ENCODE measurements at regions not wholly inside any gene's neighbourhood (a gene's known extent, or its start where the extent isn't known, plus 50 kb on each side); places are given as distances from the start of the nearest gene placed in this dataset.

GRCh38 chr5:164573397-164573796 is 1068.0 kb downstream of the MAT2B start:
- no peak for TF ChIP-seq CTCF (IDR thresholded peaks at IDR 0.05)

- TF ChIP-seq CTCF (IDR thresholded peaks at IDR 0.05) = no peak
These were observed 1071.8 kb downstream of the MAT2B start for GRCh38 chr5:164577201-164577600.

- TF ChIP-seq CTCF (IDR thresholded peaks at IDR 0.05) = no peak
These were observed 1072.3 kb downstream of the MAT2B start for GRCh38 chr5:164577742-164578141.

GRCh38 chr5:164578401-164578800 is 1073.0 kb downstream of the MAT2B start:
- TF ChIP-seq CTCF (IDR thresholded peaks at IDR 0.05) = no peak

GRCh38 chr5:164578911-164579310 is 1073.5 kb downstream of the MAT2B start:
- no peak for TF ChIP-seq CTCF (IDR thresholded peaks at IDR 0.05)

- no peak for TF ChIP-seq CTCF (IDR thresholded peaks at IDR 0.05)
These were observed 1074.7 kb downstream of the MAT2B start for GRCh38 chr5:164580155-164580554.

- no peak for TF ChIP-seq CTCF (IDR thresholded peaks at IDR 0.05)
These were observed 1076.5 kb downstream of the MAT2B start for GRCh38 chr5:164581889-164582288.

- no peak for TF ChIP-seq CTCF (IDR thresholded peaks at IDR 0.05)
These were observed 1088.6 kb downstream of the MAT2B start for GRCh38 chr5:164593982-164594381.

Measured in LNCAP (cell line).